ENCODE measurements at regions not wholly inside any gene's neighbourhood (a gene's known extent, or its start where the extent isn't known, plus 50 kb on each side); places are given as distances from the start of the nearest gene placed in this dataset.

DNA sequence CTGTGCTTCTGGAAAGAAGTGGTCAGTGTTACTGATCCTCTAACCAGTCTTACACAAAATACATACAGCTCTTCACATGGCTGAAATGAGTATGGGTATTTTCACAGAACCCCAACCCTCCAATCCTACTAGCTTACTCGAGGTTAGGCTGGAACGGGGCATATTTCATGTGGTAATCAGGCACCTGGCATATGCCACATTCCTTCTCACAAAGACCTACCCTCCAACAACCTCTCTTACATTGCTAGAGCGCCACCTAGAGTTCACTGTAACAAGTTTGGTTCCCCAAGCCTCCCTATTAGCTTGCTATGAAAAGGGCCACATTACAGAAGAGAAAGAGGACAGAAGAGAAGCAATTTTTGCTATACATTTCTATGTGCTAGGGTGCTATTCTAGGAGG lies 597.3 kb downstream of the PRELID2 start:
- Histone ChIP-seq H3K9ac (ENCODE audit: low read length in 5 of 5) (no peak overlapping the region), H3K27ac (ENCODE audit: low read depth, low read length) (no peak overlapping the region), H3K4me1 (ENCODE audit: control insufficient read depth in 5 of 5, insufficient read depth in 5 of 5, low read length in 5 of 5) (no peaks in the 10 kb centered on the region), H3K9me3 (ENCODE audit: control insufficient read depth in 5 of 5, low read length in 5 of 5) (no peaks in the 10 kb centered on the region), H3K4me3 (ENCODE audit: low read depth in 1 of 5, low read length in 5 of 5) (no peak overlapping the region), H3K36me3 (ENCODE audit: control insufficient read depth in 5 of 5, insufficient read depth in 5 of 5, low read length in 5 of 5) (no peaks in the 10 kb centered on the region), H3K27me3 (ENCODE audit: control insufficient read depth in 5 of 5, insufficient read depth in 4 of 5, low read length in 5 of 5) (no peaks in the 10 kb centered on the region)

DNA sequence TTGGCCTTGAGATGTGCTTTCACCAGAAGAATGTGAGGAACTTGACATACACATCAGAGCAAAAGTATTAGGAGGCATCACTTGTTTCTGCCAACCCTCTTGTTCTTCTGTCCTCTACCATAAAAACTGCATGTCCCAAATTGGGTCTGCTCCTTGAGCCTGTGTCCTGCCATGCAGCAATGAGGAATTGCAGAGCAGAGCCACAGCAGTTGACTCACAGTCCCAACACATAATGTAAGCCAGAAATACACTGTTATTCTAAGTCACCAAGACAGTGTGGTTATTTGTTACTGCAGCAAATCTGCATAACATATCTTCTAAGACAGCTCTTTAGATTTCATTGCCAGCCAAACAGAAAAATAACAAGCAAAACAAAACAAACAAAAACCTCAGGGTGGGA lies 598.2 kb downstream of the PRELID2 start:
- Histone ChIP-seq H3K36me3 (ENCODE audit: control insufficient read depth in 5 of 5, insufficient read depth in 5 of 5, low read length in 5 of 5) (no peaks in the 10 kb centered on the region), H3K9ac (ENCODE audit: low read length in 5 of 5) (no peak overlapping the region), H3K9me3 (ENCODE audit: control insufficient read depth in 5 of 5, low read length in 5 of 5) (no peaks in the 10 kb centered on the region), H3K4me1 (ENCODE audit: control insufficient read depth in 5 of 5, insufficient read depth in 5 of 5, low read length in 5 of 5) (no peaks in the 10 kb centered on the region), H3K27me3 (ENCODE audit: control insufficient read depth in 5 of 5, insufficient read depth in 4 of 5, low read length in 5 of 5) (no peaks in the 10 kb centered on the region), H3K4me3 (ENCODE audit: low read depth in 1 of 5, low read length in 5 of 5) (no peak overlapping the region), H3K27ac (ENCODE audit: low read depth, low read length) (no peak overlapping the region)

DNA sequence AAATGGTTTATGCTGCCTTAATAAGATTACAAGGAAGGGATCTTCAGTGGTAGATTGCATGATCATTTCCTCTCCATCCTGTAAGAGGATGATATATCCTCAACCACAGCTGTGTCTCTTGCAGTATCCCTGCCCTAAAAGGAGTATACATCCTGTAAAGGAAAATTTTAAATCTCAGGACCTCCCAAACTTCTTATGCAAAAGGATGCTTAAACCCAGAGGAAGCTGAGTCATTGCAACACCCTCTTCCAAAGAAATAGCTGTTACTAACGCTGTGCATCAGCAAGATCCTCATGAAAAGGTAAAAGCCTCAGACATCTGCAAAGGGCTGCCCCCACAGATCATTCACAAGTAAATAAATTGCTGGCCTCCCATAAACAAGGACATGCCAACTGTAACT lies 599.0 kb downstream of the PRELID2 start:
- no peaks in the 10 kb centered on the region for H3K4me1 ChIP-seq (ENCODE audit: control insufficient read depth in 5 of 5, insufficient read depth in 5 of 5, low read length in 5 of 5)
- no peaks in the 10 kb centered on the region for H3K36me3 ChIP-seq (ENCODE audit: control insufficient read depth in 5 of 5, insufficient read depth in 5 of 5, low read length in 5 of 5)
- H3K9ac ChIP-seq (ENCODE audit: low read length in 5 of 5), result no peak overlapping the region
- no peak overlapping the region for H3K4me3 ChIP-seq (ENCODE audit: low read depth in 1 of 5, low read length in 5 of 5)
- no peaks in the 10 kb centered on the region for H3K9me3 ChIP-seq (ENCODE audit: control insufficient read depth in 5 of 5, low read length in 5 of 5)
- H3K27me3 ChIP-seq (ENCODE audit: control insufficient read depth in 5 of 5, insufficient read depth in 4 of 5, low read length in 5 of 5), result no peaks in the 10 kb centered on the region
- no peak overlapping the region for H3K27ac ChIP-seq (ENCODE audit: low read depth, low read length)

DNA sequence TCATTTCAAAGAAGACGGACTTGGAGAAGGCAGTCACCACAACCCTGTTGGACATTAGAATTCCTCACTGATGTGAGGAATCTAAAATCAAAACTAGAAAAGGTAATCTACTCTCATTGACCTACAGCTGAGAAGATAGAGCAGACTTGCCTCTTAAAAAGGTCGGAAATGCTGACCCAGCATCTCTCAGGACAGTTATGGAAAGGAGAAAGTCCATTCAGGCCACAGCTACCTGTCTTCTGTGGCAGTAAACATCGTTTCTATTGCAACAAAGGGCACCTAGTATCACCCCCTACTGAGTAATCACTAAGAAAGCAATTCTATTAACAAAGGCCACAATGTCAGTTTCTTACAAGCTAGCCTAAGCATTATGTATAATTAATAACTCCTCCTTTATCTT lies 601.7 kb downstream of the PRELID2 start:
- H3K9ac ChIP-seq (ENCODE audit: low read length in 5 of 5), result no peak overlapping the region
- no peak overlapping the region for H3K27ac ChIP-seq (ENCODE audit: low read depth, low read length)
- H3K4me1 ChIP-seq (ENCODE audit: control insufficient read depth in 5 of 5, insufficient read depth in 5 of 5, low read length in 5 of 5), result no peaks in the 10 kb centered on the region
- no peak overlapping the region for H3K4me3 ChIP-seq (ENCODE audit: low read depth in 1 of 5, low read length in 5 of 5)
- H3K27me3 ChIP-seq (ENCODE audit: control insufficient read depth in 5 of 5, insufficient read depth in 4 of 5, low read length in 5 of 5), result no peaks in the 10 kb centered on the region
- no peaks in the 10 kb centered on the region for H3K9me3 ChIP-seq (ENCODE audit: control insufficient read depth in 5 of 5, low read length in 5 of 5)
- H3K36me3 ChIP-seq (ENCODE audit: control insufficient read depth in 5 of 5, insufficient read depth in 5 of 5, low read length in 5 of 5), result no peaks in the 10 kb centered on the region

- no peaks in the 10 kb centered on the region for H3K36me3 ChIP-seq (ENCODE audit: control insufficient read depth in 5 of 5, insufficient read depth in 5 of 5, low read length in 5 of 5)
- no peaks in the 10 kb centered on the region for H3K27me3 ChIP-seq (ENCODE audit: control insufficient read depth in 5 of 5, insufficient read depth in 4 of 5, low read length in 5 of 5)
- H3K4me3 ChIP-seq (ENCODE audit: low read depth in 1 of 5, low read length in 5 of 5), result no peak overlapping the region
- no peaks in the 10 kb centered on the region for H3K4me1 ChIP-seq (ENCODE audit: control insufficient read depth in 5 of 5, insufficient read depth in 5 of 5, low read length in 5 of 5)
- no peak overlapping the region for H3K27ac ChIP-seq (ENCODE audit: low read depth, low read length)
- no peaks in the 10 kb centered on the region for H3K9me3 ChIP-seq (ENCODE audit: control insufficient read depth in 5 of 5, low read length in 5 of 5)
- no peak overlapping the region for H3K9ac ChIP-seq (ENCODE audit: low read length in 5 of 5)
Observed at GRCh38 chr5:145230781-145231180, 604.4 kb downstream of the PRELID2 start.

GRCh38 chr5:145228564-145228963 lies 606.6 kb downstream of the PRELID2 start:
- H3K27me3 ChIP-seq (ENCODE audit: control insufficient read depth in 5 of 5, insufficient read depth in 4 of 5, low read length in 5 of 5), result no peaks in the 10 kb centered on the region
- H3K9me3 ChIP-seq (ENCODE audit: control insufficient read depth in 5 of 5, low read length in 5 of 5), result no peaks in the 10 kb centered on the region
- H3K36me3 ChIP-seq (ENCODE audit: control insufficient read depth in 5 of 5, insufficient read depth in 5 of 5, low read length in 5 of 5), result no peaks in the 10 kb centered on the region
- no peak overlapping the region for H3K4me3 ChIP-seq (ENCODE audit: low read depth in 1 of 5, low read length in 5 of 5)
- no peak overlapping the region for H3K27ac ChIP-seq (ENCODE audit: low read depth, low read length)
- H3K9ac ChIP-seq (ENCODE audit: low read length in 5 of 5), result no peak overlapping the region
- H3K4me1 ChIP-seq (ENCODE audit: control insufficient read depth in 5 of 5, insufficient read depth in 5 of 5, low read length in 5 of 5), result no peaks in the 10 kb centered on the region

GRCh38 chr5:145227881-145228280 lies 607.3 kb downstream of the PRELID2 start:
- Histone ChIP-seq H3K27me3 (ENCODE audit: control insufficient read depth in 5 of 5, insufficient read depth in 4 of 5, low read length in 5 of 5) (no peaks in the 10 kb centered on the region), H3K9me3 (ENCODE audit: control insufficient read depth in 5 of 5, low read length in 5 of 5) (no peaks in the 10 kb centered on the region), H3K9ac (ENCODE audit: low read length in 5 of 5) (no peak overlapping the region), H3K36me3 (ENCODE audit: control insufficient read depth in 5 of 5, insufficient read depth in 5 of 5, low read length in 5 of 5) (no peaks in the 10 kb centered on the region), H3K4me1 (ENCODE audit: control insufficient read depth in 5 of 5, insufficient read depth in 5 of 5, low read length in 5 of 5) (no peaks in the 10 kb centered on the region), H3K27ac (ENCODE audit: low read depth, low read length) (no peak overlapping the region), H3K4me3 (ENCODE audit: low read depth in 1 of 5, low read length in 5 of 5) (no peak overlapping the region)

GRCh38 chr5:145226726-145227125 lies 608.4 kb downstream of the PRELID2 start:
- no peaks in the 10 kb centered on the region for H3K27me3 ChIP-seq (ENCODE audit: control insufficient read depth in 5 of 5, insufficient read depth in 4 of 5, low read length in 5 of 5)
- H3K9ac ChIP-seq (ENCODE audit: low read length in 5 of 5), result no peak overlapping the region
- no peak overlapping the region for H3K4me3 ChIP-seq (ENCODE audit: low read depth in 1 of 5, low read length in 5 of 5)
- no peaks in the 10 kb centered on the region for H3K36me3 ChIP-seq (ENCODE audit: control insufficient read depth in 5 of 5, insufficient read depth in 5 of 5, low read length in 5 of 5)
- H3K4me1 ChIP-seq (ENCODE audit: control insufficient read depth in 5 of 5, insufficient read depth in 5 of 5, low read length in 5 of 5), result no peaks in the 10 kb centered on the region
- H3K9me3 ChIP-seq (ENCODE audit: control insufficient read depth in 5 of 5, low read length in 5 of 5), result no peaks in the 10 kb centered on the region
- no peak overlapping the region for H3K27ac ChIP-seq (ENCODE audit: low read depth, low read length)

DNA sequence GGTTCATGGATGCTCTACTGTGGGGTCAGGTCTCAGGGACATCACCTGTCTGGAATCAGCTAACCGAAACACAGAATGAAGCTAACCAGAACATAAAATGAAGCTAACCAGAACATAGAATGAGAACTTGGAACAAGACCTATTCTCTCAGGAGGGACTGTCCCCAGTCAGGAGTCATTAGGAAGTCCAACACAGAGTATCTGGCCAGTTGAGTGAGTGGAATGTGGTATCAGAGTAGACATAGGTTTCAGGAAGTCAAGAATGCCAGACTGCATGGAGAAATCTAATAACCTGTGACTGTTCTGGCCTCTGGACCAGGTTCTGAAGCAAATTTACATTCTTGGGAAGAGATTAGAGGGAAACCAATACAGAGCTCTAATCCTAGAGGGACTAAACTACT lies 609.6 kb downstream of the PRELID2 start:
- Histone ChIP-seq H3K36me3 (ENCODE audit: control insufficient read depth in 5 of 5, insufficient read depth in 5 of 5, low read length in 5 of 5) (no peaks in the 10 kb centered on the region), H3K9me3 (ENCODE audit: control insufficient read depth in 5 of 5, low read length in 5 of 5) (no peaks in the 10 kb centered on the region), H3K4me1 (ENCODE audit: control insufficient read depth in 5 of 5, insufficient read depth in 5 of 5, low read length in 5 of 5) (no peaks in the 10 kb centered on the region), H3K27me3 (ENCODE audit: control insufficient read depth in 5 of 5, insufficient read depth in 4 of 5, low read length in 5 of 5) (no peaks in the 10 kb centered on the region), H3K4me3 (ENCODE audit: low read depth in 1 of 5, low read length in 5 of 5) (no peak overlapping the region), H3K9ac (ENCODE audit: low read length in 5 of 5) (no peak overlapping the region), H3K27ac (ENCODE audit: low read depth, low read length) (no peak overlapping the region)

DNA sequence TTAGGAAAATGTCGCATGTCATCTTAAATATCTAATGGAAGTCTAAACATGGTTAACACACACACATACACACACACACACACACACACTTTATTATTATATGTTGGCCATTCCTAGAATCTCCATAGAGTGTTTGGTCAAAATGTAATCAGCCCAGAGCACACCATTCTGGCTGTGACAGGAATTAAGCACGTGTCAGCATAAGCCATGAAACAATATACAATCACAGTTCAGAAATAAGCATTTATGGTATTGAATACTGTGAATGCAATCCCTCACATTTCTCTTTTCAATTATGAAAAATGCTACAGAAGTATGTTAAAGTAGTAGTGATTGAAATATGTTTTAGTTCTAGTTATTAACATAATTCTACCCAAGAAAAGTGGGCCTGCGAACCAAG lies 611.6 kb downstream of the PRELID2 start:
- no peak overlapping the region for H3K9ac ChIP-seq (ENCODE audit: low read length in 5 of 5)
- H3K27ac ChIP-seq (ENCODE audit: low read depth, low read length), result no peak overlapping the region
- H3K9me3 ChIP-seq (ENCODE audit: control insufficient read depth in 5 of 5, low read length in 5 of 5), result no peaks in the 10 kb centered on the region
- H3K27me3 ChIP-seq (ENCODE audit: control insufficient read depth in 5 of 5, insufficient read depth in 4 of 5, low read length in 5 of 5), result no peaks in the 10 kb centered on the region
- H3K4me3 ChIP-seq (ENCODE audit: low read depth in 1 of 5, low read length in 5 of 5), result no peak overlapping the region
- H3K36me3 ChIP-seq (ENCODE audit: control insufficient read depth in 5 of 5, insufficient read depth in 5 of 5, low read length in 5 of 5), result no peaks in the 10 kb centered on the region
- H3K4me1 ChIP-seq (ENCODE audit: control insufficient read depth in 5 of 5, insufficient read depth in 5 of 5, low read length in 5 of 5), result no peaks in the 10 kb centered on the region

DNA sequence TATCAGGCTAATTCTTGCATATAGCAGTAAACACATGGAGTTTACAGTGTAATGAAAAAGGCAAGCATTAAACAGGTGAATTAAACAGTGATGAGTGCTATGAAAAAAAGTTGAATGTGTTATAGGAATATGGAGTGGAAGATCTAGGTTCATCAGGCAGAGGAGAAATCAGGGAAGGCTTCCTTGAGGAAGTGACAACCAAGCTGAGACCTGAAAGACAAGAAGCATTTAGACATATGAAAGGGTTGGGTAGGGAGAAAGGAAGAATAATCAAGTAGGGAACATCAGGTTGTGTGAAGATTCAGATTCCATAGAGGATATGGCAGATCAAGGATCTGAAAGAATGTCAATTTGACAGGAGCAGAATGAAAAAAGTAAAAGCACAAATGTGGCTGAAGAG lies 612.5 kb downstream of the PRELID2 start:
- H3K4me3 ChIP-seq (ENCODE audit: low read depth in 1 of 5, low read length in 5 of 5), result no peak overlapping the region
- H3K9ac ChIP-seq (ENCODE audit: low read length in 5 of 5), result no peak overlapping the region
- H3K27ac ChIP-seq (ENCODE audit: low read depth, low read length), result no peak overlapping the region
- no peaks in the 10 kb centered on the region for H3K27me3 ChIP-seq (ENCODE audit: control insufficient read depth in 5 of 5, insufficient read depth in 4 of 5, low read length in 5 of 5)
- peaks cover 0 to 1% (median 0%) of the 10 kb centered on the region in 5 donors for H3K4me1 ChIP-seq (ENCODE audit: control insufficient read depth in 5 of 5, insufficient read depth in 5 of 5, low read length in 5 of 5)
- no peaks in the 10 kb centered on the region for H3K9me3 ChIP-seq (ENCODE audit: control insufficient read depth in 5 of 5, low read length in 5 of 5)
- no peaks in the 10 kb centered on the region for H3K36me3 ChIP-seq (ENCODE audit: control insufficient read depth in 5 of 5, insufficient read depth in 5 of 5, low read length in 5 of 5)
